ENCODE measurements at regions not wholly inside any gene's neighbourhood (a gene's known extent, or its start where the extent isn't known, plus 50 kb on each side); places are given as distances from the start of the nearest gene placed in this dataset.

DNA sequence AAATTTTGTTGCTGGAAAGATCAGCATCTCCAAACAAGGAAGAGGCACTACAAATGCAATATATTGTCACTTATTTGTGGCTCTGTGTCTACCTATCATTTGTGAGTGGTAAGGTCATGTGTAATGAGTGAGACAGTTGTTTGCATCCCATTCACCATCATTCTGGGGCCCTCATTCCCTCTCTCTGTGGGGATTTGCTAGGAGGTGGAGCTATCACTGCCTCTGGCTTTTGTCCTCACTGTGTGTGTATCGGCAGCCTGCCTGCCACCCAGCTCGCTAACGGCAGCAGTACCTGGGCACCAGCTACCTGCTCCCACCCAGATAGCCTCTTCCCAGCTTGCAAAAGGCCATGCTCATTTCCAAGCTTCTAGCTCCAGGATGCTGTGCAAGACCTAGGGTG lies 379.2 kb upstream of the ZFHX3 start:
- Histone ChIP-seq H2BK20ac (ENCODE audit: low read depth, low read length) (no peak overlapping the region), H3K9ac (ENCODE audit: low read depth, low read length) (no peak overlapping the region), H4K91ac (ENCODE audit: insufficient read depth, low read depth, low read length) (no peak overlapping the region), H3K36me3 (ENCODE audit: control insufficient read depth, insufficient read depth, low read length) (no peaks in the 10 kb centered on the region), H3K4me2 (ENCODE audit: low read depth, low read length) (no peak overlapping the region), H2AFZ (replicated peaks; ENCODE audit: low read length, poor library complexity) (no peak overlapping the region), H4K8ac (ENCODE audit: low read depth in 2 of 2, low read length in 2 of 2) (no peak overlapping the region), H3K4me1 (ENCODE audit: control insufficient read depth, insufficient read depth, low read length) (no peaks in the 10 kb centered on the region), H3K56ac (ENCODE audit: extremely low read depth, insufficient read depth, low read length) (no peak overlapping the region), H3K18ac (ENCODE audit: low read depth, low read length) (no peak overlapping the region), H2BK5ac (ENCODE audit: low read depth, low read length, poor library complexity, severe bottlenecking) (no peak overlapping the region), H2AK9ac (replicated peaks; ENCODE audit: low read depth, low read length, poor library complexity) (no peak overlapping the region), H3K4ac (ENCODE audit: low read depth, low read length) (no peak overlapping the region), H2BK120ac (ENCODE audit: low read depth, low read length) (no peak overlapping the region), H3K23ac (ENCODE audit: low read depth, low read length) (no peak overlapping the region), H4K20me1 (ENCODE audit: insufficient read depth, low read length) (no peaks in the 10 kb centered on the region), H3K9me1 (ENCODE audit: insufficient read depth, low read length) (no peaks in the 10 kb centered on the region), H3K9me3 (ENCODE audit: control insufficient read depth, insufficient read depth, low read length) (peaks cover 4% of the 10 kb centered on the region; the same call in 1 of the 2 replicates), H4K5ac (ENCODE audit: low read depth, low read length) (no peak overlapping the region), H3K79me1 (ENCODE audit: low read depth in 1 of 2, low read length in 2 of 2) (no peaks in the 10 kb centered on the region), H2BK15ac (ENCODE audit: low read depth, low read length) (no peak overlapping the region), H2AK5ac (ENCODE audit: low read depth, low read length) (no peak overlapping the region), H3K27ac (ENCODE audit: insufficient read depth, low read length) (no peak overlapping the region), H3K14ac (replicated peaks; ENCODE audit: low read depth, low read length) (no peak overlapping the region), H3K27me3 (ENCODE audit: control insufficient read depth, insufficient read depth, low read length) (no peaks in the 10 kb centered on the region), H3K4me3 (ENCODE audit: insufficient read depth, low read depth, low read length) (no peak overlapping the region)
- POLR2A ChIA-PET (ENCODE audit: unreplicated experiment) = no interaction called here
- DNase-seq (no peak), ATAC-seq (ENCODE audit: low read depth) (no peak)
- WGBS, 2 experiments (ENCODE audit: extremely low coverage in 2 of 2, insufficient read length in 1 of 2) = 81% methylated on average over 3 of the region's 3 CpGs; no CpG with 5 or more reads in 1 of the 2 experiments
- no TSS peak for BruUV-seq (replicated peaks)
- in situ Hi-C loops (cut with MboI; ENCODE audit: low sequenced_read_pairs) = no loop called here
- intact Hi-C loops (cut with micrococcal nuclease) = no loop called here
- CTCF ChIA-PET = no interaction called here
- dilution Hi-C loops (cut with HindIII; ENCODE audit: low sequenced_read_pairs, unreplicated experiment) = no loop called here
- TF ChIP-seq, protein P1, sequence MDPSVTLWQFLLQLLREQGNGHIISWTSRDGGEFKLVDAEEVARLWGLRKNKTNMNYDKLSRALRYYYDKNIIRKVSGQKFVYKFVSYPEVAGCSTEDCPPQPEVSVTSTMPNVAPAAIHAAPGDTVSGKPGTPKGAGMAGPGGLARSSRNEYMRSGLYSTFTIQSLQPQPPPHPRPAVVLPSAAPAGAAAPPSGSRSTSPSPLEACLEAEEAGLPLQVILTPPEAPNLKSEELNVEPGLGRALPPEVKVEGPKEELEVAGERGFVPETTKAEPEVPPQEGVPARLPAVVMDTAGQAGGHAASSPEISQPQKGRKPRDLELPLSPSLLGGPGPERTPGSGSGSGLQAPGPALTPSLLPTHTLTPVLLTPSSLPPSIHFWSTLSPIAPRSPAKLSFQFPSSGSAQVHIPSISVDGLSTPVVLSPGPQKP (IDR thresholded peaks at IDR 0.05; ENCODE audit: borderline replicate concordance, low read depth, low read length) = no peak
- TF ChIP-seq POLR2A (IDR thresholded peaks at IDR 0.05; ENCODE audit: low read depth, low read length) (no peak), NFE2L2 (IDR thresholded peaks at IDR 0.05; ENCODE audit: low read depth, low read length) (no peak), SMC3 (IDR thresholded peaks at IDR 0.05; ENCODE audit: low read depth, low read length) (no peak), MAFK (IDR thresholded peaks at IDR 0.05; ENCODE audit: low read depth, low read length) (no peak), MAZ (IDR thresholded peaks at IDR 0.05; ENCODE audit: borderline replicate concordance, low read depth, low read length) (no peak), FOS (IDR thresholded peaks at IDR 0.05; ENCODE audit: low read depth, low read length) (no peak), BHLHE40 (IDR thresholded peaks at IDR 0.05; ENCODE audit: low read depth, low read length) (no peak), RCOR1 (IDR thresholded peaks at IDR 0.05; ENCODE audit: insufficient replicate concordance, low read length) (no peak)
- TF ChIP-seq, protein P2, sequence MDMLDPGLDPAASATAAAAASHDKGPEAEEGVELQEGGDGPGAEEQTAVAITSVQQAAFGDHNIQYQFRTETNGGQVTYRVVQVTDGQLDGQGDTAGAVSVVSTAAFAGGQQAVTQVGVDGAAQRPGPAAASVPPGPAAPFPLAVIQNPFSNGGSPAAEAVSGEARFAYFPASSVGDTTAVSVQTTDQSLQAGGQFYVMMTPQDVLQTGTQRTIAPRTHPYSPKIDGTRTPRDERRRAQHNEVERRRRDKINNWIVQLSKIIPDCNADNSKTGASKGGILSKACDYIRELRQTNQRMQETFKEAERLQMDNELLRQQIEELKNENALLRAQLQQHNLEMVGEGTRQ (IDR thresholded peaks at IDR 0.05; ENCODE audit: low read depth, low read length) = no peak
